Gastroesophageal sphincter (tissue), 3 donors: ENCODE measurements at regions not wholly inside any gene's neighbourhood (a gene's known extent, or its start where the extent isn't known, plus 50 kb on each side); places are given as distances from the start of the nearest gene placed in this dataset.

ENCODE experiments used
- CTCF ChIP-seq, 4 experiments: fragments of 200-600 bp in 2 of 4; fragments of 450-650 bp in 2 of 4; sonication (generic) in 1 of 4; IDR thresholded peaks; one replicate each; pipeline ENCODE4 v1.5.1; 2017 to 2019; ENCODE audit warnings: antibody characterized with exemption in 4 of 4, mild to moderate bottlenecking in 2 of 4, moderate library complexity in 2 of 4
- EP300 ChIP-seq: sonication (generic); formaldehyde crosslinking; IDR thresholded peaks from one replicate; pipeline ENCODE4 v1.6.1; 2017; ENCODE audit warnings: antibody characterized with exemption, mild to moderate bottlenecking
- POLR2A ChIP-seq, 2 donors: fragments of 450-650 bp; IDR thresholded peaks; one replicate each; pipeline ENCODE4 v1.6.1; 2017; ENCODE audit warnings: antibody characterized with exemption in 2 of 2, mild to moderate bottlenecking in 2 of 2, moderate library complexity in 1 of 2
- POLR2AphosphoS5 ChIP-seq: sonication (generic); formaldehyde crosslinking; IDR thresholded peaks from one replicate; pipeline ENCODE4 v1.6.1; 2017; ENCODE audit warnings: antibody characterized with exemption

- TF ChIP-seq POLR2AphosphoS5, result no peak
- TF ChIP-seq POLR2A (IDR thresholded peaks at IDR 0.05), result no peak
- no peak for TF ChIP-seq CTCF (IDR thresholded peaks at IDR 0.05)
- TF ChIP-seq EP300, result no peak
These were observed 244.0 kb upstream of the AMIGO2 start for GRCh38 chr12:47323802-47324201.
